HFF-Myc (cell line): ENCODE measurements at regions not wholly inside any gene's neighbourhood (a gene's known extent, or its start where the extent isn't known, plus 50 kb on each side); places are given as distances from the start of the nearest gene placed in this dataset.

Experiments
- DNase-seq: peaks from one replicate; pipeline ENCODE4 v3.0.0-alpha.2; 2011; ENCODE audit warnings: low read depth; ENCODE audit errors: extremely low read depth
- H3K4me3 ChIP-seq: replicated peaks from 2 replicates; pipeline ENCODE4 v1.5.1; 2011; ENCODE audit warnings: low read depth, mild to moderate bottlenecking, control low read depth, low read length
- CTCF ChIP-seq: IDR thresholded peaks from 2 replicates; pipeline ENCODE4 v1.5.1; 2012; ENCODE audit warnings: mild to moderate bottlenecking, low read depth, low read length, control low read depth; ENCODE audit errors: missing control alignments

- TF ChIP-seq CTCF, result no peak
- no peak overlapping the region for H3K4me3 ChIP-seq
- no peak for DNase-seq
Observed at GRCh38 chrY:12517338-12517737, 183.7 kb upstream of the USP9Y start.

- H3K4me3 ChIP-seq, result no peak overlapping the region
- DNase-seq, result no peak
- TF ChIP-seq CTCF, result no peak
Observed at GRCh38 chrY:12525206-12525605, 175.8 kb upstream of the USP9Y start.

- no peak for TF ChIP-seq CTCF
- H3K4me3 ChIP-seq, result no peak overlapping the region
- DNase-seq, result no peak
Observed at GRCh38 chrY:12526362-12527063, 174.5 kb upstream of the USP9Y start.

- DNase-seq, result no peak
Observed at GRCh38 chrY:12537226-12537854, 163.7 kb upstream of the USP9Y start.

GRCh38 chrY:12546746-12547420, 154.1 kb upstream of the USP9Y start:
- no peak for TF ChIP-seq CTCF
- DNase-seq, result no peak
- H3K4me3 ChIP-seq, result no peak overlapping the region

More at GRCh38 chrY:12537226-12537854, 163.7 kb upstream of the USP9Y start:
- H3K4me3 ChIP-seq, result peak overlapping the region; percentile 37
- no peak for TF ChIP-seq CTCF

GRCh38 chrY:12552471-12553283, 148.4 kb upstream of the USP9Y start:
- H3K4me3 ChIP-seq, result no peak overlapping the region
- peak; percentile 92 for DNase-seq
- no peak for TF ChIP-seq CTCF
